ENCODE measurements at regions not wholly inside any gene's neighbourhood (a gene's known extent, or its start where the extent isn't known, plus 50 kb on each side); places are given as distances from the start of the nearest gene placed in this dataset.

DNA sequence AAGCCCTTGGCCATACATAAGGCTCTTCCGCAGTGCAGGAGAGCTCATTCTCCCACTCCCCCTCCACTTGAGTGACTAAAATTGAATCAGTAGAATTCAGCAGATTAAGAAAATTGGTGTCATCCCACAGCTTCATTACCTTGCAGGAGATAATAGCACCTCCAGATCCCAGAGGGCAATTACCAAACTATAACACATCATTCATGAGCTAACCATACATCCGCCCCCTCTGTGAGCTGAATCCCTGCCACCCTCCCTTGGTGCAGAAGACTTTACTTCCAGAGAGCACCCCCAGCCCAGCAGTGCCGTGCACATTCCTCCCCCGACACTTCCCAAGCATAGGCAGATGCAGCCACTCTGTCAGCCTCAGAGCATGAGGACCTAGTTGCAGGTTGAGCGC lies 496.5 kb upstream of the B3GAT1 start:
- DNase-seq (ENCODE audit: low read depth) = no peak

DNA sequence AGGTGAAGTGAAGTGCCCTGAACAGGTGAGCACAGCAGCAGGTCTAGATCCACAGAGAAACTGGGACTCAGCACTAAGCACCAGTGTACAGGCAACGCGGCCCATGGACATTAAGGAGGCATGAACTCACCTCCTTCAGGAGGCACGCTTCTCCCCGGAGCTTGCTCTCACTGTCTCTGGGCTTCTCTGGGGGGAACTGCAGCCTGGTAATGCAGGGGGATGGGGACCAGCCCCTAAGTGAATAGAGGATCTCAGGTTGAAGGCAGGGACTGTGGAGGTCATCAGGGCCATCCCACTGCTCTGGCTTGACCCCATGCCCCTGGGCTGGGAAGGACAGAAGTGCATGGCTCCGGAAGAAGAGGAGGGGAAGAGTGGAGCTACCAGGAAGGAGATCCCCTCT lies 495.6 kb upstream of the B3GAT1 start:
- no peak for DNase-seq (ENCODE audit: low read depth)

- no peak for DNase-seq (ENCODE audit: low read depth)
Measured at GRCh38 chr11:134906356-134906955, 494.4 kb upstream of the B3GAT1 start.

DNA sequence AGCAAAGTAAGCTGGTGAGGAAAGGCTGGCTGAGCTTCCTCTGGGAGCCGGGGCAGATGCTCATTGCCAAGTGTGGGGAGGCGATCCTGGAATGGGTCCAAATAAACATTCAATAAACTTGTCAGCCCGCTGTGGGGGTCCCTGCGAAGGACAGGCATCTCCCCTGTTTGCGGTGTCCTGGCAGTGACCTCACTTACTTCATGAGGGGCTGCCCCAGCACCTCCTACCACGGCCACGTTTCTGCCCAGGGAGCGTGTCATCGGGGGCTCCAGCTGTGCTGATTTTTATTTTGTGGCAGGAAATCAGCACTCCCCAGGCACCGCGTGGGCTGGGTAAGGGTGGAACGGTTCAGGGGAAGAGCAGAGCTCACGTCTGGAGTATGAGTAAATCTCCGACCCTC lies 493.9 kb upstream of the B3GAT1 start:
- DNase-seq (ENCODE audit: low read depth) = no peak

DNA sequence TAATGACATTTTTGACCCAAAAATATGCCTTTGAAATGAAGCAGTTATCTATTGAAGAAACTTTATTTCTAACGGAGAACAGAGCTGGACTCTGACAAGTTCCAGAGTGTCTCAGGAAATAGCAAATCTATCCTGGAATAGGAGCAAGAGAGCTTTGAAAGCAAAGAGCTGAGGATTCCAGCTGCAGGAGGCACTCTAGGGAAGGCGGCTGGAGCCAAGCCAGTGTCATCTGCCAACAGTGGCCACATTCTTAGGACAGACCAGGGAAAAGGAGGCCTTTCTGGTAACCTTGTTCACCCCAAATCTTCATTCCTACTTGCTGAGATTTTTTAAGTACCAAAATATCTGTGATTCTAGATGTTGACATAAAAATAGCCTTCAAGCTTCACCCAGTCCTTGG lies 493.5 kb upstream of the B3GAT1 start:
- DNase-seq (ENCODE audit: low read depth) = no peak

GRCh38 chr11:134904103-134904790 lies 492.2 kb upstream of the B3GAT1 start:
- no peak for DNase-seq (ENCODE audit: low read depth)

DNA sequence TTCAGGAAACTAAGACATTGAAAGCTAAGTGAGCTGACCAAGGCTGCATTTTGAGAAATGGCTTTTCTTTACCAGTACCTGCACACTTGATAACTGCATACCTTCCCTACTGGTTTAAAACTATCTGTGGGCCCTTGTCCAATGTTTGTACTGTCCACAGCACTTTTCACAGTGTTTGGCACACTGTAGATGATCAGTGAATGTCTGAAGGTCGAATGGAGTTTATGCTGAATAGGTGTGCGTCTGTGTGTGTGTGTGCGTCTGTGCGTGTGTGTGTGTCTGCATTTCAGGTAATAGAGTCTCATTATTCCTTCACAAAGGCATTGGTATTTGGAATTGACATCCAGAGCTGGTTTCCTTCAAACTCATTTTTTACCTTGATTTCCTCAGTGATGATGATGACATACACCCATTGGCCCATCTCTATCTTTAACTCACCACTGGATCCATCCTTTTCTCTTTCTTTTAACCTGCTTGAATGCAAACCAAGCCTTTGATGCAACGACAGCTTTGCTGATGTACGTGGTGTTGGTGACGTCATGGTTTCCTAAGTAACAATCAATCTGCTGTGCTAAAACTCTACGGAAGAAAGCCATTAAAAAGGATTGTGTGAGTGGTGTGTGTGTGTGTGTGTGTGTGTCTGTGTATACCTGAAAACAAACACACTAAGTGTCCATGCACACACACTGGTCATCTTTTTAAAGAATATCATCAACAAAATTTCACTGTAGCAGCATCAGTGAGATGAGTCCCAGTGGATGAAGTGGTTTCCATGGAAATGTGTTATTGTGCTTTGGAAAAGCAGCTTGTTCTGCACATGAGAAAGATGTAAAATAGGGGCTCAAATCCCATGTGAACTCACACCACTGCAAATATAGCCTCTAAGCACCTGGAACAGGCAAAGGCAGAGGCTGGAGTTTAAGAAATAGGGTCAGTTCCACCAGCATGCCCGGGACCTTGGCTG lies 490.2 kb upstream of the B3GAT1 start:
- DNase-seq (ENCODE audit: low read depth) = no peak

GRCh38 chr11:134901542-134901941 lies 489.5 kb upstream of the B3GAT1 start:
- DNase-seq (ENCODE audit: low read depth) = no peak

GRCh38 chr11:134893810-134894685 lies 482.0 kb upstream of the B3GAT1 start:
- DNase-seq (ENCODE audit: low read depth) = no peak

GRCh38 chr11:134890446-134890845 lies 478.4 kb upstream of the B3GAT1 start:
- no peak for DNase-seq (ENCODE audit: low read depth)

GRCh38 chr11:134889832-134890231 lies 477.8 kb upstream of the B3GAT1 start:
- no peak for DNase-seq (ENCODE audit: low read depth)

GRCh38 chr11:134888821-134889220 lies 476.8 kb upstream of the B3GAT1 start:
- DNase-seq (ENCODE audit: low read depth) = no peak

- no peak for DNase-seq (ENCODE audit: low read depth)
Measured at GRCh38 chr11:134887896-134888295, 475.9 kb upstream of the B3GAT1 start.

GRCh38 chr11:134883484-134883883 lies 471.4 kb upstream of the B3GAT1 start:
- no peak for DNase-seq (ENCODE audit: low read depth)

DNA sequence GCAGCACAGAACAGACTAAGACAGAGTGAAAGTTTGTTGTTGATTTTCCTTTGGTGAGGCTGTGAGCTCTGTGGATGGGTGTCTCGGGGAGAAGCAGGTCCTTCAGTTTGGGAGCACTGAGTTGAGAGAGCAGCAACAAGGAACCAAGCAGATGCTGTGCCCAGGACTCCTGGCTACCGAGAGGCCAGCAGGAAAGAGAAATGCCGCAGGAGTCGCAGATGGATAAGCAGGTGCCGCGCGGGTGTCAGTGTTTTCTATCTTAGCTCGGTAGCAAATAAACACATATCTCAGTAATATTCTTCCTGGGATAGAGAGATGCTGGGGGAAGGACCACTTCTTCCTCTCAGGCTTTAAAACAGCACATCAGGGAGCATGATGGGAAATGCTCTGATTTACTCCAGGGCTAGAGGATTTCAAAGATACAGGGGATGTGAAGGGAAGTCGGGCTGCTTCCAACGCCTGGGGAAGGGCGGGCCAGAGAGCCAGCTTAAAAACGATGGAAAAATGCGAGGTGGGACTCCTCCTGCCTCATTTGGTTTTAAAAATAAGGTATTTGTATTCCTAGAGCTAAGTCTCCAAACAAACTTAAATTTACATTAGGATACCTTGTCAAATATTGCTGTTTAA lies 470.7 kb upstream of the B3GAT1 start:
- DNase-seq (ENCODE audit: low read depth) = no peak

GRCh38 chr11:134882141-134882540 lies 470.1 kb upstream of the B3GAT1 start:
- DNase-seq (ENCODE audit: low read depth) = no peak

- no peak for DNase-seq (ENCODE audit: low read depth)
Measured at GRCh38 chr11:134880788-134881187, 468.7 kb upstream of the B3GAT1 start.

- DNase-seq (ENCODE audit: low read depth) = no peak
Measured at GRCh38 chr11:134879931-134880330, 467.9 kb upstream of the B3GAT1 start.

DNA sequence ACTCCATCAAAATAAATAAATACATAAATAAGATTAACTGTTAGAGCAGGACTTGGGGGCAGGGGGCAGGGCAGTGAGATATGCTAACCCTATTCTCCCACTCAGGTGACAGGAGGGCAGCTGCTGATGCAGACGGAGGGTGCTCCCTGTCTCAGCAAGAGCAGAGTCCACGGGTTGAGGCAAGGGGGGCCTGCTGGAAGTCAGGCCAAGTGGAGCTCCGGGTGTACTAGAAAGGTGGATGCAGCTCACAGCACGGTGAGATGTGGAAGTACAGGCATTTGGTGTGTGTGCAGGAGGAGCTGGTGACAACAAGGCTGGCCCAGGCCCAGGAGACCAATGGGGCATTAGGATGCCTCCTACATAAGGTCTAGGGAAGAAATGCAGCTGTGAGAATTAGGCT lies 467.3 kb upstream of the B3GAT1 start:
- no peak for DNase-seq (ENCODE audit: low read depth)

- no peak for DNase-seq (ENCODE audit: low read depth)
Measured at GRCh38 chr11:134878785-134879184, 466.7 kb upstream of the B3GAT1 start.

DNA sequence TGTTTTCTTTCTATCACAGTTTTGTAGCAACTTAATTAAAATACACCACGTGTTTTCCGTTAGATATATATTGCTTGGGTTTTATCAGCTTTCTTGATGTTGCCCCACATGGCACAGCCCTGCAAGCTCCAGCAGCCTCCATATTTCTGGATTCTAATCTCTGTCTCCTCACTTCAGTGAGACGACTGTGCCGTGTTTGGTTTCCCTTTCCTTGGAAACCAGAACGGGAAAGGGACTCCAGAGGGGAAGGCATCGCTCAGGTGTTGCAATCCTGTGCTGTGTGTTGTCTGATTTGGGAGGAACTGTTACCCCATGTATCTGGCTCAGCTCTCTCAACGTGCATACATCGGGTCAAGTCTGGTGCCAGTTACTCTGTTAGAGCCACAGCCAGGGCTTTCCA lies 464.2 kb upstream of the B3GAT1 start:
- no peak for DNase-seq (ENCODE audit: low read depth)
